Activated naive CD4-positive, alpha-beta T cell treated with anti-CD3 and anti-CD28 coated beads for 36 hours (primary cell): ENCODE measurements at regions not wholly inside any gene's neighbourhood (a gene's known extent, or its start where the extent isn't known, plus 50 kb on each side); places are given as distances from the start of the nearest gene placed in this dataset.

Experiments
- CTCF ChIA-PET: fragments of 350-600 bp; sonication (Branson Sonifier 250); formaldehyde crosslinking; loops from one replicate; lab custom pipeline; 2021; ENCODE audit warnings: antibody characterized with exemption; lab: Charles Lee
- DNase-seq: peaks from one replicate; pipeline ENCODE4 v3.0.0-alpha.2; 2020
- H3K27ac Mint-ChIP-seq: one replicate; pipeline ENCODE4 v1.8.0; 2021; ENCODE audit warnings: mild to moderate bottlenecking, mixed read lengths
- H3K27me3 Mint-ChIP-seq: one replicate; pipeline ENCODE4 v1.8.0; 2021; ENCODE audit warnings: low read depth, mixed read lengths
- H3K36me3 Mint-ChIP-seq: one replicate; pipeline ENCODE4 v1.8.0; 2021; ENCODE audit warnings: low read depth, mixed read lengths
- H3K4me1 Mint-ChIP-seq: one replicate; pipeline ENCODE4 v1.8.0; 2021; ENCODE audit warnings: low read depth, mixed read lengths
- H3K4me3 Mint-ChIP-seq: one replicate; pipeline ENCODE4 v1.8.0; 2021; ENCODE audit warnings: mild to moderate bottlenecking, moderate library complexity, mixed read lengths
- H3K9me3 Mint-ChIP-seq: one replicate; pipeline ENCODE4 v1.8.0; 2021; ENCODE audit warnings: mixed read lengths
- intact Hi-C: fragments of 100-400 bp; cut with micrococcal nuclease; formaldehyde crosslinking; loops from one replicate; pipeline ENCODE4 v1.15.1; 2023

GRCh38 chr13:29923554-29924481 lies 73.4 kb upstream of the UBL3 start:
- no peaks in the 10 kb centered on the region for H3K36me3 Mint-ChIP-seq
- H3K9me3 Mint-ChIP-seq: no peaks in the 10 kb centered on the region
- H3K4me3 Mint-ChIP-seq: no peak overlapping the region
- CTCF ChIA-PET: interaction anchor here (0.6 to 6.4 kb wide), 27 partner anchors 9 to 416 kb away, joined by 3 to 62 read pairs (median 3); partner anchors contain the start of gene UBL3
- intact Hi-C loops: loop anchor here (1.0 kb wide), 3 partner anchors 11 to 153 kb away; partner anchors contain the start of gene UBL3
- peak; percentile 75 for DNase-seq
- H3K4me1 Mint-ChIP-seq: peaks cover 19% of the 10 kb centered on the region
- H3K27ac Mint-ChIP-seq: no peak overlapping the region
- H3K27me3 Mint-ChIP-seq: no peaks in the 10 kb centered on the region

DNA sequence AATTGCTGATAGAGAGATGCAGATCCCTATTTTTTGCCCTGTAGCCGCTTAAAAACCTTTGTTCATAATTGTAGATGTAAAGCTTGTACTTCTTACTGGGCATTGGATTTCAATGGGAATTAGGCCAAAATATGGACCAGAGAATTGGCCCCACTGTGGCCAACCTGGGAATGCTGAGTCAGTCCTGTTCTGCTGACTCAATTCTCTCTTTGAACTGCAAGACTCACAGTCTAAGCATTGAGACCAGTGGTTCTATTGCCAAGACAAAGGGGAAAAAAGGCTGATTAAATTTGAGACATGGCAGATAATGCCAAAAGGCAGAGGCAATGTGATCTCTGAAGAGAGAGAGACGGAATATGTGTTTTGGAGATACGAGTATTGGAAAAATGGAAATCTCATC lies 72.5 kb upstream of the UBL3 start:
- H3K4me1 Mint-ChIP-seq: peaks cover 19% of the 10 kb centered on the region

GRCh38 chr13:29922281-29922821 lies 71.9 kb upstream of the UBL3 start:
- DNase-seq: no peak
- no peaks in the 10 kb centered on the region for H3K27me3 Mint-ChIP-seq
- H3K4me1 Mint-ChIP-seq: peaks cover 19% of the 10 kb centered on the region
- CTCF ChIA-PET: interaction anchor here (0.5 to 6.4 kb wide), 6 partner anchors 12 to 188 kb away, joined by 3 to 62 read pairs (median 4); no protein-coding TSS in a partner anchor
- H3K4me3 Mint-ChIP-seq: no peak overlapping the region
- H3K9me3 Mint-ChIP-seq: no peaks in the 10 kb centered on the region
- intact Hi-C loops: no loop called here
- H3K27ac Mint-ChIP-seq: no peak overlapping the region
- no peaks in the 10 kb centered on the region for H3K36me3 Mint-ChIP-seq

More for the DNA sequence above, 72.5 kb upstream of the UBL3 start:
- DNase-seq: no peak
- H3K9me3 Mint-ChIP-seq: no peaks in the 10 kb centered on the region
- no peaks in the 10 kb centered on the region for H3K27me3 Mint-ChIP-seq
- CTCF ChIA-PET: interaction anchor here (0.9 to 6.4 kb wide), 9 partner anchors 10 to 193 kb away, joined by 3 to 62 read pairs (median 5); no protein-coding TSS in a partner anchor
- H3K4me3 Mint-ChIP-seq: no peak overlapping the region
- H3K27ac Mint-ChIP-seq: no peak overlapping the region
- no peaks in the 10 kb centered on the region for H3K36me3 Mint-ChIP-seq
- intact Hi-C loops: no loop called here

GRCh38 chr13:29921542-29921941 lies 71.1 kb upstream of the UBL3 start:
- intact Hi-C loops: no loop called here

DNA sequence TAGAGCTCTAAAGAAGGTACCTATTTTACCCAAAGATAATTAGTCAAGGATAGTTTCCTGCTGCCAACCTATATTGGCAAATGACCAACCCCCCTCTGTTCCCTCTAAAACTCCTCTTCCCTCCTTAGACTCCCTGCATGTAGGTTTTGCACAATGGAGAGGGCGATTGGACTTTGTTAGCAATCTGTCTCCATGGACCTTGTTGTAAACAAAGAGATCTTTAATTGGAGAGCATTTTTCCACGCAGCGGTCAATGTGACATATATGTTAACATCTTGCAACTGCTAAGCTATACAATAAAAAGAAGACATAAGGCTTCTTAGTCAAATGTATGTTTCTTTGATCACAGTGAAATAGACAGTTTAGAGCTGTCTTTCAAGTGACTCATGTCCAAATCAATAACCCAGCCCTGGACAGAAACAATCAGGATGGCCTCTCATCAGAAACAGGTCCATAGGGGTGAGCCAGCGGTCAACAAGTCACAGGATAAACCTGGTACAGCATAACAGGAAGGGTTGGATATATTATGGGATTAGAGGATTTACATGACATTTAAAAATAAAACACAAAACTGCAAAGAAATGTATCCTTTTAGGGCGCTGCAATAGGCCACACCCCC lies 69.7 kb upstream of the UBL3 start:
- Mint-ChIP-seq H3K4me3 (no peak overlapping the region), H3K27ac (no peak overlapping the region), H3K27me3 (no peaks in the 10 kb centered on the region), H3K36me3 (no peaks in the 10 kb centered on the region), H3K9me3 (no peaks in the 10 kb centered on the region), H3K4me1 (peaks cover 13% of the 10 kb centered on the region)
- no peak for DNase-seq
- CTCF ChIA-PET: interaction anchor here (0.6 to 6.4 kb wide), 2 partner anchors 14 to 151 kb away, joined by 3 to 62 read pairs; no protein-coding TSS in a partner anchor
- intact Hi-C loops: no loop called here

More at GRCh38 chr13:29921542-29921941, 71.1 kb upstream of the UBL3 start:
- H3K4me1 Mint-ChIP-seq: peaks cover 19% of the 10 kb centered on the region
- no peaks in the 10 kb centered on the region for H3K9me3 Mint-ChIP-seq
- H3K27ac Mint-ChIP-seq: no peak overlapping the region
- no peaks in the 10 kb centered on the region for H3K27me3 Mint-ChIP-seq
- DNase-seq: no peak
- CTCF ChIA-PET: interaction anchor here (1.1 to 6.4 kb wide), 5 partner anchors 11 to 194 kb away, joined by 3 to 62 read pairs (median 5); no protein-coding TSS in a partner anchor
- H3K36me3 Mint-ChIP-seq: no peaks in the 10 kb centered on the region
- no peak overlapping the region for H3K4me3 Mint-ChIP-seq

DNA sequence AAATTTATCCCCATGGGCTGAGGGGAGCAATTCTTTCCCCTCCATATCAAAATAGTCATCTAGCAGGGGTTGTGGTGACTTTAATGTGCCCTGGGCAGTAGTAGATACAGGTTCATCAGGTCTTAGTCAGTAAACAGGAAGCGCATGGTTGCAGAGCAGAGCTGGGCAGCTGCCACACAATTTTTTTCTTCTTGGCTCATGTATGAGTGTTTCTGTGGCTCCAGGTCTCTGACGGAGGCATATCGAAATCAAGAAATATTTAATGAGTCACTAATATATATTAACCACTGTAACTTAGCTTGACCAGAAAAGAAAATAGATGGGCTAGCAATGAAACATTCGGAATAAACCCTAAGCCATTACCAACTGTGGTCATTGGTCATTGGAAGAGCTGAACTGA lies 68.4 kb upstream of the UBL3 start:
- no peak for DNase-seq
- H3K27ac Mint-ChIP-seq: no peak overlapping the region
- CTCF ChIA-PET: no interaction called here
- no peaks in the 10 kb centered on the region for H3K9me3 Mint-ChIP-seq
- H3K4me1 Mint-ChIP-seq: peaks cover 6% of the 10 kb centered on the region
- intact Hi-C loops: no loop called here
- H3K36me3 Mint-ChIP-seq: no peaks in the 10 kb centered on the region
- H3K4me3 Mint-ChIP-seq: no peak overlapping the region
- no peaks in the 10 kb centered on the region for H3K27me3 Mint-ChIP-seq

GRCh38 chr13:29917650-29918049 lies 67.2 kb upstream of the UBL3 start:
- Mint-ChIP-seq H3K36me3 (no peaks in the 10 kb centered on the region), H3K4me1 (no peaks in the 10 kb centered on the region), H3K27me3 (no peaks in the 10 kb centered on the region), H3K9me3 (no peaks in the 10 kb centered on the region), H3K4me3 (no peak overlapping the region), H3K27ac (no peak overlapping the region)
- CTCF ChIA-PET: interaction anchor here (2.1 kb wide), 1 partner anchor 196 kb away, joined by 9 read pairs; no protein-coding TSS in a partner anchor
- DNase-seq: no peak
- intact Hi-C loops: no loop called here

DNA sequence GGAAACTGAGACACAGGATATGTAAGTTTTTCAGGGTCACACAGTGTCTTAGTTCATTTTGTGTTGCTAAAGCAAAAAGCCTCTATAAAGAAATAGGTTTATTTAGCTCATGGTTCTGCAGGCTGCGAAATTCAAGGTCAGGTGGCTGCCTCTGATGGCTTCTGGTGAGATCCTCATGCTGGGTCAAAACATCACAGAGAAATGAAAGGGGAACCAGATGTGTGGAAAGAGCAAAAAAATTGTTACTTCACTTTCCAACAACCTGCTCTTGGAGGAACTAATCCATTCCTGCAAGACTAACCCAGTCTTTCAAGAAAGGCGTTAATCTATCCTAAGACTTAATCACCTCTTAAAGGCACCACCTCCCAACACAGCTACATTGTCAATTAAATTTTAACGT lies 64.2 kb upstream of the UBL3 start:
- Mint-ChIP-seq H3K4me1 (no peaks in the 10 kb centered on the region), H3K27ac (no peak overlapping the region), H3K27me3 (no peaks in the 10 kb centered on the region), H3K9me3 (no peaks in the 10 kb centered on the region), H3K4me3 (no peak overlapping the region), H3K36me3 (no peaks in the 10 kb centered on the region)
- intact Hi-C loops: no loop called here
- CTCF ChIA-PET: interaction anchor here (0.7 to 1.0 kb wide), 2 partner anchors 9 to 439 kb away, joined by 3 read pairs; no protein-coding TSS in a partner anchor
- no peak for DNase-seq

DNA sequence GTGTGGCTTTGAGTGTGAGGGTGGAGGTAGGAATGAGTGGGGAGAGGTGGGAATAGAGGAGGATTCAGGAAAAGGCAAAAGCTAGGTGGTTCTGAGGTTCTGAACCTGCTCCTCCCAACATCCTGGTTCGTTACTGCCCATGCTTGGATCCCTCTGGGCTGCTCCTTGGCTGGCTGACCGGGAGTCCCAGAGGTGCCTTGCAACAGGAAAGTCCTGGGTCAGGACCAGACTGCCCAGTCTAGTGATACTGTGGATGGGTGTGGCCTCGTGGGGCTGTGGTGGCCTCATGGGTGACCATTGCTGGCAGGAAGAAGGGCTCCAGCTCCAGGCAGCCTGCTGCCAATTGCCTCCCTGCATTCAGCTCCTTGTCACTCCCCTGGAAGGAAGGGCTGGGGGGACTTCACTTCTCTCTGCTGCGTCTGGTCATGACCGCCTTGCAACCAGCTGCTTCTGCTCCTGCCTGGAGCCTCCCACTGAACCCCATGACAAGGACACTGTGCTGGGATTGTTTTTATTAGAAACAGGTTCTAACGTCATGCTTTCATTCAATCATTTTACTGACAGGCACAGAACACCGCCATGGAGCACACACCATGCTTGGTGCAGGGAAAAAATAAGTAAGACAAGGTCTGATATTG lies 61.5 kb upstream of the UBL3 start:
- DNase-seq: no peak
- intact Hi-C loops: no loop called here
- H3K4me1 Mint-ChIP-seq: peaks cover 13% of the 10 kb centered on the region
- no peaks in the 10 kb centered on the region for H3K27me3 Mint-ChIP-seq
- CTCF ChIA-PET: interaction anchor here (1.3 kb wide), 1 partner anchor 12 kb away, joined by 4 read pairs; no protein-coding TSS in a partner anchor
- no peak overlapping the region for H3K4me3 Mint-ChIP-seq
- no peaks in the 10 kb centered on the region for H3K36me3 Mint-ChIP-seq
- no peaks in the 10 kb centered on the region for H3K9me3 Mint-ChIP-seq
- no peak overlapping the region for H3K27ac Mint-ChIP-seq

DNA sequence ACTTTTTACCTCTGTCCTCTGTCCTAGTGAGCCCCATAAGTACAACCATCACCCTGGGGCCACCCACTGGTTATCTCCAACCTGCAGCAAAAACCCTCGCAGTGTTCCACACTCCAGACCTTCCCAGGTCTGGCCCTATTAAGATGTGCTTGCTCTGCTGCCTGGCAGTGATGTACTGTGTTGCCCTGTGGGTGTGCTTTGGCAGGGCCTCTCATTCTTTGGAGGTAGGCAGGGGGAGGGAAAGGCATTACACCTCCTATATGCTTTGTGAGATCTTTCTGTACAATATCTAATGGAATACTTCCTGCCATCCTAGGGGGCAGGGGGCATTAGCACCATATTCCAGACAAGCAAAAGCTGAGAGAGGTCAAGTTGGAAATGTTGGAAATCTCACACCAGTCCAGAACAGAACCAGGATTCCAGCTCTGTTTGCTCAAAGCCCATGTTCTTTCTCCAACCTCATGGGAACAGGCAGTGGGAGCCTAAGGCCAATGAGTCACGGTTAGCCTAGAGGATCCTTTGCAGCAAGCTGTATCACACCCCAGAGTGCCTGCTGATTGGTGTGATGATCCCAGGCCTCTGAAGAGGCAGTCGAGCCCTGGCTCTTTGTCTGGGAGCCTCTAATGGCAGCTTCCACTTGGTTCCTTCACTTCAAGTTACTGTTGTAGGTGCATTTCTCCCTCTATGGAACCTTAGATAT lies 59.7 kb upstream of the UBL3 start:
- no peaks in the 10 kb centered on the region for H3K9me3 Mint-ChIP-seq
- H3K27ac Mint-ChIP-seq: no peak overlapping the region
- H3K36me3 Mint-ChIP-seq: no peaks in the 10 kb centered on the region
- peaks cover 15% of the 10 kb centered on the region for H3K4me1 Mint-ChIP-seq
- no peak overlapping the region for H3K4me3 Mint-ChIP-seq
- CTCF ChIA-PET: interaction anchor here (0.7 to 0.9 kb wide), 2 partner anchors 12 to 20 kb away, joined by 3 to 5 read pairs; no protein-coding TSS in a partner anchor
- H3K27me3 Mint-ChIP-seq: no peaks in the 10 kb centered on the region
- no peak for DNase-seq
- intact Hi-C loops: no loop called here

GRCh38 chr13:29909081-29909730 lies 58.8 kb upstream of the UBL3 start:
- H3K9me3 Mint-ChIP-seq: no peaks in the 10 kb centered on the region

More at GRCh38 chr13:29909081-29909730, 58.8 kb upstream of the UBL3 start:
- no peak overlapping the region for H3K27ac Mint-ChIP-seq
- intact Hi-C loops: no loop called here
- H3K36me3 Mint-ChIP-seq: no peaks in the 10 kb centered on the region
- CTCF ChIA-PET: interaction anchor here (0.7 to 2.1 kb wide), 3 partner anchors 15 to 138 kb away, joined by 3 to 9 read pairs (median 5); no protein-coding TSS in a partner anchor
- H3K4me1 Mint-ChIP-seq: peaks cover 15% of the 10 kb centered on the region
- no peaks in the 10 kb centered on the region for H3K27me3 Mint-ChIP-seq
- DNase-seq: no peak
- H3K4me3 Mint-ChIP-seq: no peak overlapping the region
